ENCODE measurements at regions not wholly inside any gene's neighbourhood (a gene's known extent, or its start where the extent isn't known, plus 50 kb on each side); places are given as distances from the start of the nearest gene placed in this dataset.

DNA sequence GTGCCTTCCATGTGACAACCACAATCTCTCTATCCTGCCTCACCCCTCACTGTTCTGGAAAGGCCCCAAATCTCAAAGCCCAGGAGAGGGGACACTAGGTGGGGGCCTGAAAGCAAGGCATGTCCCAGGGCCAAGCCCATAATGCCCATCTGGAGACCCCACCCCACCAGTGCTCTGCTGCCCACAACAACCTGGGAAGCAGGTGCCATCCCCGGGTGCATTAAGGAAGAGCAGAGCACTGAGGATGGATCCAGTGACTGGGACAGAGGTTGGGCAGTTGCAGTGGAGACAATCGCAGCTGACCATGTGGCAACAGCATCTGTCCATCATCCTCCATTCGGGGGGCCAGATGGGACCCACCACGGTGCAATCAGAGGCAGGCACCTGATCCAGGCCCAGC lies 106.2 kb upstream of the PRR20G start:
- no peak for DNase-seq

- DNase-seq, result no peak
These were observed 105.4 kb upstream of the PRR20G start for GRCh38 chr3:127393131-127393820.

GRCh38 chr3:127392156-127392490 lies 104.3 kb upstream of the PRR20G start:
- DNase-seq, result no peak

DNA sequence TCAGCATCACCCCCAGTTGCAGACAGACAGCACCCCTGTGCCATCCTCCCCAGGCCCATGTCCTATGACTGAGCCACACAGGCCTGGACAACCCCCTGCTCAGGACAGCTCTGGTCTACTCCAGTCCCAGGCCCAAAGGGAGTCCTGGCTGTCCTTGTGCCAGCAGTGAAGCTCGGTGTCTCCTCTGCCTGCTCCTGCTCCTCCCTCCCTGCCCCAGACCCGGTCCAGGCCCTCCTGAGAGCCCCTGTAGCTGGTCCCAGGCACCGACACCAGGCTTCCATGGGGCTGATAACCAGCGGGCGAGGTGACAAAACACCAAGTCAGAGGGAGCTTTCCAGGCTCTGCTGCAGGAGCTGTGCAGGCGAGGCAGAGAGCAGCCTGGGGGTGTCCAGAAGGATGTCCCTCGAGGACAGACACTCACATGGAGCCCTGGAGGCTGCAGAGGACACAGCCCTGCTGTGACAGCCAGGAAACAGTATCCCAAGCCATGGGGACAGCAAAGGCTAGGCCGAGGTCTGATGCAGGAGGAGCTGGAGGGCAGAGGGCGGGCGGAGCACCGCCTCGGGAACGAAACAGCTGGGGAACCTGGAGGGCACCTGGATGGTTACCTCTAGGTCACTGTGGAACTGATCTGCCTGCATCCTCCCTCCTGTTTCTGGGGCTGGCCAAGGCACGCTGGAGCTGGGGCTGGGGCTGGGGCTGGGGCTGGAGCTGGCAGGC lies 103.8 kb upstream of the PRR20G start:
- DNase-seq, result no peak

DNA sequence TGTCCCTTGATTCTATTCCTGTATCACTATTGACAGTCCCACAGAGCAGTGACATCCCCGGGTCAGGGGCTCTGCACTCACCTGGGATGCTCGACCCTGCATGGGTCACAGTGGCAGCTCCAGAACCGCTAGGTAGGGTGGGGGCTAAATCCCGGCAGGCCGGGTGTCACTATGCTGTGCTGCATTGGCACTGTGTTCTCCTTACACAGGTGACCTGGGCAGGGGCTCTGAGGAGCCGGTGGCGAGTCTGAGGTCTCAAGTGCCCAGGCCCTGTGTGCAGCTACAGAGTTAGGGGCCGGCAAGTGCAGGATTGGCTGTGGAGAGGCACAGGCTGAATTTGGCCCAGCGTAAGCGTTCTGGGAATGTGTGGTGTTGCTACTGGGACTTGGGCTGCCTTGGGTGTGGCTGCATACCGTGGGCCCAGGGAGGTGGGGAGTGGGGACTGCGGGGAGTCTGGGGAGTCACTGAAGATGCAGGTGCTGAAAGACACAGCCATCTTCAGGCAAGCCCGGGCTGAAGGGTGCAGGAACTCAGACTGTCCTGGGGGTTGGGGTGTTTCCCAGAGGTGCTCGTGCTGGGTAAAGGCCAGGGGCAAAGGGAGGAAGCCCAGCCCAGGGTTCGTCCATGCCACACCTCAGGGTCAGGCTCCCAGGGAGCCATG lies 102.6 kb upstream of the PRR20G start:
- no peak for DNase-seq

GRCh38 chr3:127389913-127390312 lies 102.1 kb upstream of the PRR20G start:
- DNase-seq, result no peak

DNA sequence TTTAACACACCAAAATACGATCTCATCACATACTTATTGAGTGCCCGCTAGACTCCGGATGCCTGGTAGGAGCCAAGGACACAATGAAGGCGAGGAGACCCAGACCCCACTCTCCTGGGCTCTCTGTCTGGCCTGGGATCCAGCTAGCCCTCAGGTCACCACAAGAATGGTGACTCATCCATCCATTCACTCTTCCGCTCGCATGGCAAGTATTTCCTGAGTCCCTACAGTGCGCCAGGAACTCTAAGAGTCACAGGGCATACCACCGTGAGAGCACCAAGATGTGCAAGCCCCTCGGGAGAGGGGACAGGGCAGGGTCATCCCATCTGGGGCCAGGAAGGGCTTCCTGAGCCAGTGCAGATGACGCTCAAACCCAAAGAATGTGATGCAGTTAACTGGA lies 101.6 kb upstream of the PRR20G start:
- DNase-seq, result no peak

DNA sequence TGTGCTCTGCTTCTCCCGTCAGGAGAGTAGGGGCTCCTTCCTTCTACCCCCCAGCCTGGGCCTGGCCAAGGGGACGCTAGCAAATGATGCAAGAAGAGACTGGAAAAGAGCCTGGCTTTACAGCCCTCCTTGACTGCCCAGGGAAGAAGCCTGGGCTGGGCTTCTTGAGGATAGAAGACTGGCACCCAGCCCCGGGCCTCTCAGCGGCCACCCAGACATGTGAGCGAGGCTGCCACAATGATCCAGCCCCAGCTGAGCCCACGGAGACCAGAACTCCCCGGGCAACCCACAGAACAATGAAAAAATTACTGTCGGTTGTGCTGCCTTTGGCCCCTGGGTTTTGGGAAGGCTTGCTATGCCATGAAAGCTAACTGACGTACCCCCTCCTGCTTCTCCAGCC lies 100.6 kb upstream of the PRR20G start:
- no peak for DNase-seq

GRCh38 chr3:127387556-127388153 lies 99.8 kb upstream of the PRR20G start:
- DNase-seq, result no peak

DNA sequence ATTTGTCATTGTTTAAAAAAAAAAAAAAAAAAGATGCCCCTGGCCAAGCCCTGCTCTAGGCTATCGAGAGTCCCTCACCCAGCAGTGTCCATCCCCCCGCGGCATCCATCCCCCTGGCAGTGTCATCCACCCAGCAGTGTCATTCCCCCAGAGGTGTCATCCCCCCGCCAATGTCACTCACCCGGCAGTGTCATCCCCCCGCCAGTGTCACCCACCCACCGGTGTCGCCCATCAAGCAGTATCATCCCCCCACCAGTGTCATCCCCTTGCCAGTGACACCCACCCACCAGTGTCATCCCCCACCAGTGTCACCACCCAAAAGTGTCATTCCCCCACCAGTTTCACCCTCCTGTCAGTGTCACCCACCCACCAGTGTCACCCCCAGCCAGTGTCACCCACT lies 99.3 kb upstream of the PRR20G start:
- no peak for DNase-seq

DNA sequence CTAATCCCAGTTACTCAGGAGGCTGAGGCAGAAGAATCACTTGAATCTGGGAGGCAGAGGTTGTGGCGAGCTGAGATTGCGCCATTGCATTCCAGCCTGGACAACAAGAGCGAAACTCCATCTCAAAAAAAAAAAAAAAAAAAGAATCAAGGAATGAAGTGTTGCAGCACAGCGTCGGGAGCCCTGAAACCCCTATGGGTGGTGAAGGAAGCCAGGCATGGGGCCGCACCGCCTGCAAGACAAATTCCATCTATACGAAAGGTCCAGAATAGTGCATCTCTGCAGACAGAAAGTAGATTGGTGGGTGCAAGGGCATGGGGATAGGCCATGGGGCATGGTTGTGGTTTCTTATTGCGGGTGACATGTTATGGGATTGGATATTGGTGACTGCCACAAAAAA lies 98.6 kb upstream of the PRR20G start:
- DNase-seq, result no peak

- DNase-seq, result no peak
These were observed 97.7 kb upstream of the PRR20G start for GRCh38 chr3:127385540-127385870.

DNA sequence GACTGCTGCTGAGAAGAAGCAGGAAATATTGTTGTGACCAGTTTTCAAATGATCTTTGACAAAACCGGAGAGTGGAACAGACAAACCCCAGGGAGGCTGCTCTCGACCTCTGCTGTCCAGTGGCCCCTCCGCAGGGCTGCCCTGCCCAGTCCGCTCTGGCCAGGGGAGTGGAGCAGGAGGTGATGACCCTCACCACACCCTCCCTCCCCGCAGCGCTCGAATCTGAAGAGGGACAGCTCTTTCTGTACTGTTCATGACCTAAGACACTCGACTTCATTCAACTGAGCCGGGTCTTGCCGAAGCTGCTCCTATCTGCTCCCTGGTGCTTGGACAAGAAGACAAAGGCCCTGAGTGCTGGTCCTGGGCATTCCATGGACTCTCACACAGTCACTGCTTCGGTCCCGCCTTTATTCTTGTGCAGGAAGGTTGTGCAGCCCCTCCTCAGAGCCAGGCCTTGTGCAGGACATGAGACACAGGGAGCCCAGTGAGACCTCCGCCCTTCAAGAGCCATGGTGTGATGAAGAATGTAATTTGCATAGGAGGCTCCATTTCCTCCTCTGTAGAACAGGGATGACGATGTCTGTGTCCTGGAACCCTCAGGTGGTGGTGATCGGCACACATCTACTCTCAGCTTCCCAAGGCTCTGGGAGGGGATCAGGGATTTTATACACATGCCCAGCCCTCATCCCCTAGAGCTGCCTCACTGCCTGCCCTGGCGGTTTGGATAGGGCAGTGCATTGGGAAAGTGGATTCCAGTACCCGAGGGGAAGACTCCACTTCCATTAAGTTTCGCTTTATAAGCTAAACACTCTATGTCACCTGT lies 97.1 kb upstream of the PRR20G start:
- no peak for DNase-seq

- DNase-seq, result no peak
These were observed 95.9 kb upstream of the PRR20G start for GRCh38 chr3:127383656-127384179.

DNA sequence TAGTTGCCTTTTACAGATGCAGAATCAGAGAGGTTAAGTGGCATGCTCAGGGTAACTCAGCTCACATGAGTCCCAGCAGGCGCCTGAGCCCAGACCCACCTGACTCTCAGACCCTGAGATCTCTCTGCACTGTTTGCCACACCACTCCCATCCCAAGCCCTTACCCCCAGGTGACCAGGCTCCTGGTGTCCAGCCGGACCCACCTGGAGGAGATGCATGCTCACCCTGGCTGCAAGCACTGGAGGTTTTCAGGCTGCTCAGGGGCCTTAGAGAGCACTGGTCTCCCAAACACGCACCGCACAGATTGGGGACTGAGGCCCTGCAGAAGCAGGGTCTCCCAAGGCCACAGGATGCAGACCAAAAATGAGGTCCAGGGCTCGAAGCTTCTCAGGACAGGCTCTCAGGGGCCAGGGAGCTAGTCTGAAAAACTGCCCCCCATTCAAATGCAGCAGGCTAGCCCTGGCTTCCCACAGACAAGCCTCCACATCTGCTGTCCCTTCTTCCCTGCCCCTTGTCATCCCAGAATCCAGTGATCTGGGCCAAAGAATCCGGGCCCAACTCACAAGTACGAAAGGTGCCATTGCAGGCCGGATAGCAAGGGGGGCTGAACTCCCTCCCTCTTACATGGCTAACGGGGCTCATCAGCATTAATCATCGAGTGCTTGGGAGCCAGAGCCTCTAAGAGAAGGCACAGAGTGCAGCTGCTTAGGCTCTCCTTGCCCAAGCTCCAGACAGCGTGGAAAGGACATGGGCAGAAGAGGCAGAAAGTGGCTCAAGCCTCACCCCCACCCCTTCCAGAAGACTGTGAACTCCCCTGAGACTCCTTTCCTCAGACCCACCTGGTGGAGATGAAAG lies 90.2 kb upstream of the PRR20G start:
- DNase-seq, result no peak

DNA sequence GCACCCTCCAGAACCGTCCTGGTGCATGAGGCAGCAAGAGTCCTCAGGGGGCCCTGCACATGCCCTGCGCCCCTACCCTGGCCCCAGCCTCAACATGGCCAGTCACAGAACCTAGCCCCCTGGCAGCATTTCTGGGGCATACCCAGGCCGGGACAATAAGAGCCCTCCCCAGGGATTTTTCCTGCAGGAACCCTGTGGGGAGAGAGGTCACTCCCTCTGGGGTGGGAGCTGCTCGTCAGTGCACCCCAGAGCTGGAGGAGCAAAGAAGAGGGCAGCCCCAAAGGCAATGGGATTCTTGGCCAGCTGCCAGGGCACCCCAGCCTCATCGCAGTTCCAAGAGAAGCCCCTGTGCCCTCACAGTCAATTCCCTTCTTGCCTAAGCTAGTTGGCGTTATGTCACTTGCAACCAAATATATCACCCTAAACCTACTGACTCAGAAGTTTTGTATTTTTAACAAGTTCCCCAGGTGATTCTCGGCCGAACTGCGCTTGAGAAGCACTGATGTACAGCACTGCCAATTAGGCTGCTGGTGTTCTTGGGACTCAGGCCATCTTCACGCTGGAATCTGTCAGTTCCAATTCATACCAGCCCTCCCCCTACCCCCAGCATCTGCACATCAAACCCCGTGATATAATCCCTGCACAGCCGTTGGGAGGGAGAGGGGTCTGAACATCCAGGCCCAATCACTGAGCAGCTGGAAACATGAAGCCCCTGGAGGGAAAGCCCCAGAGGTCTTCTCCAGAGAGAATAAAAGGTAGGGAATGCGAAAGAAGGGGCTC lies 87.5 kb upstream of the PRR20G start:
- no peak for DNase-seq

GRCh38 chr3:127374086-127375010 lies 86.5 kb upstream of the PRR20G start:
- no peak for DNase-seq

DNA sequence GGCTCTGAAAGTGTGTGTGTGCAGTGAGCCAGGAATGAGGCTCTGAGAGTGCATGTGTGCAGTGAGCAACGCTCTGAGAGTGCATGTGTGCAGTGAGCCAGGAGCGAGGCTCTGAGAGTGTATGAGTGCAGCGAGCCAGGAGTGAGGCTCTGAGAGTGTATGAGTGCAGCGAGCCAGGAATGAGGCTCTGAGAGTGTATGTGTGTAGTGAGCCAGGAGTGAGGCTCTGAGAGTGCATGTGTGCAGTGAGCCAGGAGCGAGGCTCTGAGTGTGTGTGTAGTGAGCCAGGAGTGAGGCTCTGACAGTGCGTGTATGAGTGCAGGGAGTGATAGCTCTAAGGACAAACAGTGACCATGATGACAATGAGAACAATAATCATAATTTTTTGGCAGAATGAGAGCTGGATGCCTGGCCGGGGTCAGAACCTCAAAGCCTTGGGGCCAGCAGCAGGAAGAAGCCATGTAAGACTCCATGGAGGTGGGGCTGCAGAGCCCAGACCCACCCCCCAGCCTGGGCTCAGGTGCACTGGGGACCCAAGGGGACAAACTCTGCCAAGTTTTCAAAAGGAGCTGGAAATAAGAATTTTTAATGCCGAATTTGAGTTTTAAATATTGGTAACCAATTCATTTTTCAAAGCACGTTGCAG lies 85.7 kb upstream of the PRR20G start:
- DNase-seq, result no peak

DNA sequence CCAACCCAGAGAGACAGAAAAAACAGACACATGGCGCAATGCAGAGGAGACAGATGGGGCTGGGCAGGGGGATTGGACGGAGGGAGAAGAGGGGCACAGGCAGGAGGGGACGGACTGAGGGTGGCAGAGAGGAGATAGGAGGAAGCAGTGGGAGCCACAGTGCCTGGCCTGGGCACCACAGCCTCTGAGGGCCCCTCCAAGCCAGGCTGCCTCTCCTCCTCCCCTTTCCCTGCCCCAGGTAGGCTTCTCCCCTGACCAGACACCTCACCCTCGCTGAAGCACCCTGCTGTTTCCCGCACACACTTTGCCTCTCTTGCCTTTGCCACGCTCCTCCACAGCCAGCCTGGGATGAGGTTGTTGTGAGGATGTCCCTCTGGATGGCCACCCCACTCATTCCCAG lies 84.0 kb upstream of the PRR20G start:
- DNase-seq, result no peak

DNA sequence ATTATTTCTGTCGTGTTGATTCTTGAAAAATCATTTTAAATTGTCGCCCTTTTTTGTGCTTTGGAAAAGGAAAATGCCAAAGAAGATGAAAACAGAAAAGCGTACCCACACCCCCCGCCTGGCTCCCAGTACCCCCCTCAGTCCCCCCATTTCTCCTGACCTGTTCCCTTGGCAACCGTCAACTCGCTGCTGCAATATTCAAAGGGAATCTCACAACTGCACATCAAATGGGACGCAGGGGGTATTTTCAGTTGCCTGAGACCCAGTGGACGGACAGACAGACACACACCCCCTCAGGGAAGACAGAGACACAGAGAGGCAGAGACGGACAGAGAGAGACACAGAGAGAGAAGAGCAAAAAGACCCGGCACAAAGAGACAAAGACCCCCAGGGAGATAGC lies 83.5 kb upstream of the PRR20G start:
- no peak for DNase-seq
